Mucosa of gallbladder (tissue), 1 donor: ENCODE measurements at regions not wholly inside any gene's neighbourhood (a gene's known extent, or its start where the extent isn't known, plus 50 kb on each side); places are given as distances from the start of the nearest gene placed in this dataset.

ENCODE experiments used
- DNase-seq: peaks from one replicate; pipeline ENCODE4 v3.0.0-alpha.2; 2020; ENCODE audit warnings: low spot score
- donor health status: DM: no; HTN: no; CAD: no.

GRCh38 chr3:144141496-144141895 is 169.9 kb downstream of the DIPK2A start:
- no peak for DNase-seq

DNA sequence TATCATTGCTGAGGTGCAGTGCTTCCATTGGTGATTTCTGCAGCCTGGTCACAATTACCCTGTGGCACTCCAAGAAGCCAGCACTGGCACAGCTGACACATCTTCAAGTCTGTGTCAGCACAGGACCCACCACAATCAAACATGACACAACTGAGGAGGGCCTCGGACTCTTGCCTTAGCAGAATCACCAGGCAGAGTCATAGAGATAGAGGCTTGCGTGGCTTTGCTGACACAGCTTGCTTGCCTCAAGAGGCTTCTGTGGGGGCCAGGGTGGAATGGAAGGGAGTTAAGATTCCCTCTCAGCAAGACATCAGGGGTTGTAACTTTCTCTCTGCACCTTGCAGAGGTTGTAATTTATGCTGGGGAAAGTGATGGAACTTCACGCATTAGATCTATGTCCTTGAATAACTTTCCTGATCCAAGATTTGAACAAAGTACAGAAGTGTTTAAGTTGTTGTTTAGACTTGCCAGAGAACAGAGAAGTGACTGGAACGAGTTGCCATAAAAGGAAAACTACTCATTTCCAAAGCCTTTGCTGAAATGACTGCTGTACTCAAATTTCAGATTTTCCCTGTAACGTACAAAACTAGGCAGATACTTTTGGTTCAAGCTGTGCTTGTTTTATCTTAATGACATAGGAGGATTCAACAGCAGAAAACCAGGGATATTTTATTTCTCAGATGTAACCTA is 170.7 kb downstream of the DIPK2A start:
- no peak for DNase-seq

GRCh38 chr3:144148356-144148755 is 176.7 kb downstream of the DIPK2A start:
- no peak for DNase-seq

DNA sequence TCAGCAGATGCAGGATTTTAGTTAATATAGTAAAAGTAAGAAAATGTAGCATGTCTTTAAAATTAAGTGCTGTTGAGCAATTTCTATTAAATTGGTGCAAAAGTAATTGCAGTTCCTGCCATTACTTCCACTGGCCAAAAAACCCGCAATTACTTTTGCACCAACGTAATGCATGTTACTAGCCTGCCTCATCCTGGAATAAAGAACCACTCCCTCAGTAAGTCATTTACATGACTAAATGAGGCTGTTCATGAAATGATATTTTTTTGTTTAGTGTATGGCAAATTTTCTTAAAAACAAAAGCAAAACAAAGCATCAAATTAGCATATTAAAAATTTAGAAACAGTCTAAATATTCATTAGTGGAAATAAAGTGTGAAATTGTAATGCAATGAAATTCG is 180.4 kb downstream of the DIPK2A start:
- DNase-seq, result no peak

- no peak for DNase-seq
These were observed 189.0 kb downstream of the DIPK2A start for GRCh38 chr3:144160627-144161026.

DNA sequence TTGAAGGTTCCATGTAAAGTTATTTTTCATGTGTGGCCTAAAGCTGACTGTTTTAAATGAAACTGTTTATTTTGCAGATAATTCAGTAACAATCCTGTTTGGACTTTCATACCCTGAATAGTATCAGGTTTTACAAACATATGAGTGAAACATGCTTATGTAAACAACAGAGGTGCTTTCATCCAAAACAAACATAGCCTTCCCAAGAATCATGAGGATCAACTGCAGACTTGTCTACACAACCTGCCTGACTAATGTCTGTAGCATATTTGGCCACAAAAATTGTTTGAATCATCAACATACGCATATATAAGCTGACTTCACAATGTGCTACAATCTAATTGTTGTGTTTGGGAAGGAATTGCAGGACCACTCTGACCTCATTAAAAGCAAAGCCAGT is 190.4 kb downstream of the DIPK2A start:
- DNase-seq, result peak; percentile 10

- DNase-seq, result no peak
These were observed 192.7 kb downstream of the DIPK2A start for GRCh38 chr3:144164352-144164751.

- DNase-seq, result peak; percentile 13
These were observed 193.9 kb downstream of the DIPK2A start for GRCh38 chr3:144165482-144165881.

DNA sequence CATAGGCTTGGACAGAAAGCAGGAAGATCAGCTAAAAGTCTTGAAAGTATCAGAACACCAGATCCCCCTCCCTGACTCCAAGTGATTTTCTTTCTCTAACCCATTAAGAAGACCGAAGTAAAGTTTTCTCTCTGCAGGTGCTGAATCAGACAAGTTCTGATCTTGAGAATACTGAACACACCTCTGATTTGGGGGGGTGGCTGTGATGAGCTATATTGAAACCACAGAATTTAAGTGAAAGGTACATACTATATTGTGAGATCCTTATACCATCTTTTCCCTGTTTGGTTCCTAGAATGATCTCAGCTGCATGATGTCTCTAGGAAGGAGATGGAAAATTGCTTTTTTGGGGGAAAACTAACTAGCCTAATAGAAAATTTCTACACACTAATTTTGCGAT is 196.0 kb downstream of the DIPK2A start:
- no peak for DNase-seq

GRCh38 chr3:144173491-144173890 is 201.9 kb downstream of the DIPK2A start:
- DNase-seq, result no peak

- no peak for DNase-seq
These were observed 204.2 kb downstream of the DIPK2A start for GRCh38 chr3:144175644-144176425.

- DNase-seq, result no peak
These were observed 206.0 kb downstream of the DIPK2A start for GRCh38 chr3:144177649-144178048.

DNA sequence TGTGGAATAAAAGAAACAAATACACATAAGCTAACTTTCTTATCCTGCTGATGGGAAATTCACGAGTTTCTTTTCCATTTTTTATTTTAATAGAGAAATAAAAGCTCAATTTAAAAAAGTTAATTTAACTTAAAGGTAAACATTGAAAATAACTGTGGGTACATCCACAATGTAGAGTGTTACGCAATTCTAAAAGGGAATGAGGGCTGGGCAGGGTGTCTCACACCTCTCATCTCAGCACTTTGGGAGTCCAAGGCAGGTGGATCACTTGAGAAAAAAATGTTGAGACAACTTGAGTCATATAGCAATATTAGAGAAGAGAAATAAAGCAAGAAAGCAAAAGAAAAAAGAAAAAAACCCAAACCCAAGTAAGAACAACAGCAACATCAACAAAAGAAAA is 207.0 kb downstream of the DIPK2A start:
- no peak for DNase-seq

- DNase-seq, result no peak
These were observed 209.4 kb downstream of the DIPK2A start for GRCh38 chr3:144181062-144181461.

- DNase-seq, result no peak
These were observed 210.9 kb downstream of the DIPK2A start for GRCh38 chr3:144182501-144182900.

- no peak for DNase-seq
These were observed 213.7 kb downstream of the DIPK2A start for GRCh38 chr3:144185276-144185675.

DNA sequence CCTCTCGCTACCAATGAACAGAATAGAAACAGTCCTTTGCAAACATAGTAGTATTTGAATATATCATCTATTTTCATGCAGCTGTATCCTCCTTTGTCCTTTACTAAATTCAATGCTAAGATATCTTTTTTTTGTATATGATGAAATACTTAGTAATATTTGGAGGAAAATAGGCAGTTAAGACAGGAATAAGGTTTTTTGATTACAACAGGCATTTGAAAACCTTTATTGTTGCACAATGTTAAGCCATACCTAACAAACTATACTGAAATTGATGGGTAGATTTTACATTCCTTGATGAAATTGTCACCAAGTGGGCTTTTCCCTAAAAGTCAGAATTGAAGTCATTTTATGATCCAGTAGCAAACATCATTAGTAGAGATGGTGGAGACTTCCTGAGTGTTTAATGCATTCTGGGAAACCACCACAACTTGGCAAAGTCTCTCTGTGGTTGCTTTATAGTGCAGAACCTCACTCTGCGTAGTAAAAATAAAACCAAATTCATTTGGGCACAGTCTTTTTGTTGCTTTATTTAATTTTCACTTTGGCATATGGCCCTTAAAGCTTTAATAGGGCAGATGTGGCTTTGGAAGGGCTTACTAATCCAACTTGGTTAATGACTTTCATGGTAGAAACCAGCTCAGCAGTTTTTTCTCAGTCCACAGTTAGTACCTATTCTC is 216.0 kb downstream of the DIPK2A start:
- DNase-seq, result no peak

DNA sequence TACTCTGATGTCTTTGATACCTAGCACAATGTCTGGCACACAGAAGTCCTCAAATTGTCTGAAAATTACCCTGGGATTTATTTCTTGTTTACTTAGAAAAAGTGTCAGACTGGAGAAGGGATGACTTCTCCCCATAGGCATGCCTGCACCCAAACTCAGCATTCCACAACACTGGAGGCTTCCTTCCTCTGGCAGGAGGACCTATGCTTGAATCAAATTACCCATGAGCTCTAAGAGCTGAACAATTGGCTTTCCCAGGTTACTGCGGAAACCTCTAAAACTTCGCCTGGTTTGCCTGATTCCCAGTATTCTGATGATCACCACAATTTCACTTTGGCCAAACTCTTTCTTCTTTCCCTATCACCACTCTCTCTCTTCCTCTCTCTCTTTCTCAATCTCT is 217.4 kb downstream of the DIPK2A start:
- no peak for DNase-seq

- DNase-seq, result no peak
These were observed 225.5 kb downstream of the DIPK2A start for GRCh38 chr3:144197116-144197515.

DNA sequence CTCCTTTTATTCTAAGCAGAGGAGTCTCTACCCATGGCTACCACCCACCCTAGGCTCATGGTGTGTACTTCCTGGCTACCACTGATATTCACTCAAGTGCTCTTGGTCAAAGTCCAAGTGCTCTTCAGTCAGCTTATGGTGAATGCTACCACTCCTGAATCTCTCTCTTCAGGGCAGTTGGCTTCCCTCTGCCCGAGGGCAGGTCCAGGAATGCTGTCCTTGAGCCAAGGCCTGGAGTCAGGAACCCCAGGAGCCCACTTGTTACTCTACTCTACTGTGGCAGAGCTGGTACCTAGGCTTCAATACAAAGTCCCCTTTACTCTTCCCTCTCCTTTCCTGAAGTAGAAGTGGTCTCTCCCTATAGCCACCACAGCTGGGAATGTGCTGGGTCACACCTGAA is 226.0 kb downstream of the DIPK2A start:
- no peak for DNase-seq

GRCh38 chr3:144200004-144200403 is 228.4 kb downstream of the DIPK2A start:
- no peak for DNase-seq

- no peak for DNase-seq
These were observed 228.8 kb downstream of the DIPK2A start for GRCh38 chr3:144200466-144200865.

- no peak for DNase-seq
These were observed 250.1 kb downstream of the DIPK2A start for GRCh38 chr3:144221761-144222160.
